ENCODE measurements at regions not wholly inside any gene's neighbourhood (a gene's known extent, or its start where the extent isn't known, plus 50 kb on each side); places are given as distances from the start of the nearest gene placed in this dataset.

GRCh38 chr1:88208389-88208788 lies 475.7 kb upstream of the PKN2 start:
- Histone ChIP-seq H3K36me3 (ENCODE audit: control insufficient read depth in 2 of 2, insufficient read depth in 2 of 2, low read length in 1 of 2) (no peaks in the 10 kb centered on the region), H3K4me3 (ENCODE audit: low read depth in 1 of 2, low read length in 2 of 2) (no peak overlapping the region), H3K27ac (ENCODE audit: low read depth in 2 of 2, low read length in 1 of 2) (no peak overlapping the region), H3K27me3 (ENCODE audit: control insufficient read depth in 1 of 2, insufficient read depth in 2 of 2, low read length in 2 of 2) (no peaks in the 10 kb centered on the region), H3K9me3 (ENCODE audit: control insufficient read depth in 2 of 2, insufficient read depth in 1 of 2, low read depth in 1 of 2, low read length in 1 of 2) (no peaks in the 10 kb centered on the region), H3K4me1 (ENCODE audit: control insufficient read depth in 2 of 2, insufficient read depth in 2 of 2, low read length in 1 of 2) (no peaks in the 10 kb centered on the region)
- WGBS, 2 donors: 73 to 78% methylated on average over 1 of the region's 1 CpG

GRCh38 chr1:88210103-88210787 lies 473.8 kb upstream of the PKN2 start:
- H3K4me1 ChIP-seq (ENCODE audit: control insufficient read depth in 2 of 2, insufficient read depth in 2 of 2, low read length in 1 of 2): no peaks in the 10 kb centered on the region
- no peaks in the 10 kb centered on the region for H3K9me3 ChIP-seq (ENCODE audit: control insufficient read depth in 2 of 2, insufficient read depth in 1 of 2, low read depth in 1 of 2, low read length in 1 of 2)
- WGBS, 2 donors: 58 to 67% methylated on average over 2 of the region's 2 CpGs

GRCh38 chr1:88216441-88216840 lies 467.6 kb upstream of the PKN2 start:
- Histone ChIP-seq H3K36me3 (ENCODE audit: control insufficient read depth in 2 of 2, insufficient read depth in 2 of 2, low read length in 1 of 2) (no peaks in the 10 kb centered on the region), H3K27ac (ENCODE audit: low read depth in 2 of 2, low read length in 1 of 2) (no peak overlapping the region), H3K4me1 (ENCODE audit: control insufficient read depth in 2 of 2, insufficient read depth in 2 of 2, low read length in 1 of 2) (no peaks in the 10 kb centered on the region), H3K27me3 (ENCODE audit: control insufficient read depth in 1 of 2, insufficient read depth in 2 of 2, low read length in 2 of 2) (peaks cover 0 to 3% of the 10 kb centered on the region in 2 donors), H3K4me3 (ENCODE audit: low read depth in 1 of 2, low read length in 2 of 2) (no peak overlapping the region), H3K9me3 (ENCODE audit: control insufficient read depth in 2 of 2, insufficient read depth in 1 of 2, low read depth in 1 of 2, low read length in 1 of 2) (no peaks in the 10 kb centered on the region)
- 82 to 87% methylated on average over 4 of the region's 4 CpGs for WGBS, 2 donors

More at GRCh38 chr1:88210103-88210787, 473.8 kb upstream of the PKN2 start:
- Histone ChIP-seq H3K27ac (ENCODE audit: low read depth in 2 of 2, low read length in 1 of 2) (no peak overlapping the region), H3K27me3 (ENCODE audit: control insufficient read depth in 1 of 2, insufficient read depth in 2 of 2, low read length in 2 of 2) (no peaks in the 10 kb centered on the region), H3K4me3 (ENCODE audit: low read depth in 1 of 2, low read length in 2 of 2) (no peak overlapping the region), H3K36me3 (ENCODE audit: control insufficient read depth in 2 of 2, insufficient read depth in 2 of 2, low read length in 1 of 2) (no peaks in the 10 kb centered on the region)

GRCh38 chr1:88217386-88217785 lies 466.7 kb upstream of the PKN2 start:
- Histone ChIP-seq H3K4me3 (ENCODE audit: low read depth in 1 of 2, low read length in 2 of 2) (no peak overlapping the region), H3K9me3 (ENCODE audit: control insufficient read depth in 2 of 2, insufficient read depth in 1 of 2, low read depth in 1 of 2, low read length in 1 of 2) (no peaks in the 10 kb centered on the region), H3K36me3 (ENCODE audit: control insufficient read depth in 2 of 2, insufficient read depth in 2 of 2, low read length in 1 of 2) (no peaks in the 10 kb centered on the region), H3K27me3 (ENCODE audit: control insufficient read depth in 1 of 2, insufficient read depth in 2 of 2, low read length in 2 of 2) (peaks cover 0 to 3% of the 10 kb centered on the region in 2 donors), H3K4me1 (ENCODE audit: control insufficient read depth in 2 of 2, insufficient read depth in 2 of 2, low read length in 1 of 2) (no peaks in the 10 kb centered on the region), H3K27ac (ENCODE audit: low read depth in 2 of 2, low read length in 1 of 2) (no peak overlapping the region)
- 61 to 80% methylated on average over 2 of the region's 2 CpGs for WGBS, 2 donors

- H3K27me3 ChIP-seq (ENCODE audit: control insufficient read depth in 1 of 2, insufficient read depth in 2 of 2, low read length in 2 of 2): peaks cover 0 to 3% of the 10 kb centered on the region in 2 donors
- no peaks in the 10 kb centered on the region for H3K36me3 ChIP-seq (ENCODE audit: control insufficient read depth in 2 of 2, insufficient read depth in 2 of 2, low read length in 1 of 2)
- WGBS, 2 donors: 93 to 94% methylated on average over 3 of the region's 3 CpGs
- H3K9me3 ChIP-seq (ENCODE audit: control insufficient read depth in 2 of 2, insufficient read depth in 1 of 2, low read depth in 1 of 2, low read length in 1 of 2): no peaks in the 10 kb centered on the region
- H3K4me3 ChIP-seq (ENCODE audit: low read depth in 1 of 2, low read length in 2 of 2): no peak overlapping the region
- no peak overlapping the region for H3K27ac ChIP-seq (ENCODE audit: low read depth in 2 of 2, low read length in 1 of 2)
- H3K4me1 ChIP-seq (ENCODE audit: control insufficient read depth in 2 of 2, insufficient read depth in 2 of 2, low read length in 1 of 2): no peaks in the 10 kb centered on the region
Measured at GRCh38 chr1:88219521-88219920, 464.6 kb upstream of the PKN2 start.

- Histone ChIP-seq H3K36me3 (ENCODE audit: control insufficient read depth in 2 of 2, insufficient read depth in 2 of 2, low read length in 1 of 2) (no peaks in the 10 kb centered on the region), H3K27ac (ENCODE audit: low read depth in 2 of 2, low read length in 1 of 2) (no peak overlapping the region), H3K4me3 (ENCODE audit: low read depth in 1 of 2, low read length in 2 of 2) (no peak overlapping the region), H3K27me3 (ENCODE audit: control insufficient read depth in 1 of 2, insufficient read depth in 2 of 2, low read length in 2 of 2) (peaks cover 0 to 3% of the 10 kb centered on the region in 2 donors), H3K9me3 (ENCODE audit: control insufficient read depth in 2 of 2, insufficient read depth in 1 of 2, low read depth in 1 of 2, low read length in 1 of 2) (no peaks in the 10 kb centered on the region), H3K4me1 (ENCODE audit: control insufficient read depth in 2 of 2, insufficient read depth in 2 of 2, low read length in 1 of 2) (no peaks in the 10 kb centered on the region)
- 61 to 71% methylated on average over 2 of the region's 2 CpGs for WGBS, 2 donors
Measured at GRCh38 chr1:88221411-88221810, 462.7 kb upstream of the PKN2 start.

- WGBS, 2 donors: 78 to 80% methylated on average over 3 of the region's 3 CpGs
- Histone ChIP-seq H3K36me3 (ENCODE audit: control insufficient read depth in 2 of 2, insufficient read depth in 2 of 2, low read length in 1 of 2) (no peaks in the 10 kb centered on the region), H3K27ac (ENCODE audit: low read depth in 2 of 2, low read length in 1 of 2) (no peak overlapping the region), H3K27me3 (ENCODE audit: control insufficient read depth in 1 of 2, insufficient read depth in 2 of 2, low read length in 2 of 2) (no peaks in the 10 kb centered on the region), H3K9me3 (ENCODE audit: control insufficient read depth in 2 of 2, insufficient read depth in 1 of 2, low read depth in 1 of 2, low read length in 1 of 2) (no peaks in the 10 kb centered on the region), H3K4me1 (ENCODE audit: control insufficient read depth in 2 of 2, insufficient read depth in 2 of 2, low read length in 1 of 2) (no peaks in the 10 kb centered on the region), H3K4me3 (ENCODE audit: low read depth in 1 of 2, low read length in 2 of 2) (no peak overlapping the region)
Measured at GRCh38 chr1:88224906-88225305, 459.2 kb upstream of the PKN2 start.

- 48 to 52% methylated on average over 3 of the region's 3 CpGs for WGBS, 2 donors
- H3K9me3 ChIP-seq (ENCODE audit: control insufficient read depth in 2 of 2, insufficient read depth in 1 of 2, low read depth in 1 of 2, low read length in 1 of 2): no peaks in the 10 kb centered on the region
- no peaks in the 10 kb centered on the region for H3K4me1 ChIP-seq (ENCODE audit: control insufficient read depth in 2 of 2, insufficient read depth in 2 of 2, low read length in 1 of 2)
- no peaks in the 10 kb centered on the region for H3K27me3 ChIP-seq (ENCODE audit: control insufficient read depth in 1 of 2, insufficient read depth in 2 of 2, low read length in 2 of 2)
- H3K4me3 ChIP-seq (ENCODE audit: low read depth in 1 of 2, low read length in 2 of 2): no peak overlapping the region
- no peaks in the 10 kb centered on the region for H3K36me3 ChIP-seq (ENCODE audit: control insufficient read depth in 2 of 2, insufficient read depth in 2 of 2, low read length in 1 of 2)
- H3K27ac ChIP-seq (ENCODE audit: low read depth in 2 of 2, low read length in 1 of 2): no peak overlapping the region
Measured at GRCh38 chr1:88228114-88228513, 456.0 kb upstream of the PKN2 start.

GRCh38 chr1:88230126-88230525 lies 453.9 kb upstream of the PKN2 start:
- 94 to 95% methylated on average over 3 of the region's 3 CpGs for WGBS, 2 donors
- no peaks in the 10 kb centered on the region for H3K9me3 ChIP-seq (ENCODE audit: control insufficient read depth in 2 of 2, insufficient read depth in 1 of 2, low read depth in 1 of 2, low read length in 1 of 2)

GRCh38 chr1:88237058-88237457 lies 447.0 kb upstream of the PKN2 start:
- Histone ChIP-seq H3K4me3 (ENCODE audit: low read depth in 1 of 2, low read length in 2 of 2) (no peak overlapping the region), H3K36me3 (ENCODE audit: control insufficient read depth in 2 of 2, insufficient read depth in 2 of 2, low read length in 1 of 2) (no peaks in the 10 kb centered on the region), H3K27ac (ENCODE audit: low read depth in 2 of 2, low read length in 1 of 2) (no peak overlapping the region), H3K4me1 (ENCODE audit: control insufficient read depth in 2 of 2, insufficient read depth in 2 of 2, low read length in 1 of 2) (no peaks in the 10 kb centered on the region), H3K27me3 (ENCODE audit: control insufficient read depth in 1 of 2, insufficient read depth in 2 of 2, low read length in 2 of 2) (no peaks in the 10 kb centered on the region), H3K9me3 (ENCODE audit: control insufficient read depth in 2 of 2, insufficient read depth in 1 of 2, low read depth in 1 of 2, low read length in 1 of 2) (no peaks in the 10 kb centered on the region)
- 41 to 52% methylated on average over 3 of the region's 3 CpGs for WGBS, 2 donors

More at GRCh38 chr1:88230126-88230525, 453.9 kb upstream of the PKN2 start:
- no peaks in the 10 kb centered on the region for H3K27me3 ChIP-seq (ENCODE audit: control insufficient read depth in 1 of 2, insufficient read depth in 2 of 2, low read length in 2 of 2)
- H3K4me3 ChIP-seq (ENCODE audit: low read depth in 1 of 2, low read length in 2 of 2): no peak overlapping the region
- no peak overlapping the region for H3K27ac ChIP-seq (ENCODE audit: low read depth in 2 of 2, low read length in 1 of 2)
- no peaks in the 10 kb centered on the region for H3K36me3 ChIP-seq (ENCODE audit: control insufficient read depth in 2 of 2, insufficient read depth in 2 of 2, low read length in 1 of 2)
- H3K4me1 ChIP-seq (ENCODE audit: control insufficient read depth in 2 of 2, insufficient read depth in 2 of 2, low read length in 1 of 2): no peaks in the 10 kb centered on the region

All from esophagus (tissue), 2 donors.